Renal cortex interstitium (tissue), 11 donors: ENCODE measurements at regions not wholly inside any gene's neighbourhood (a gene's known extent, or its start where the extent isn't known, plus 50 kb on each side); places are given as distances from the start of the nearest gene placed in this dataset.
"Not testable (repeated sequence)": the region's sequence is repeated elsewhere in the genome, so short reads cannot be mapped to it uniquely, and the experiment has no call there.

Source experiments
- DNase-seq, 11 donors: peaks; one replicate each; pipeline ENCODE4 v3.0.0-alpha.2; 2013; ENCODE audit warnings: low read depth in 9 of 11, low spot score in 4 of 11; ENCODE audit errors: extremely low read depth in 1 of 11

GRCh38 chr2:582289-582688 is 94.9 kb downstream of the TMEM18 start:
- not testable (repeated sequence) for DNase-seq

GRCh38 chr2:579961-580360 is 97.2 kb downstream of the TMEM18 start:
- no peak for DNase-seq

GRCh38 chr2:579351-579886 is 97.8 kb downstream of the TMEM18 start:
- no peak for DNase-seq

DNA sequence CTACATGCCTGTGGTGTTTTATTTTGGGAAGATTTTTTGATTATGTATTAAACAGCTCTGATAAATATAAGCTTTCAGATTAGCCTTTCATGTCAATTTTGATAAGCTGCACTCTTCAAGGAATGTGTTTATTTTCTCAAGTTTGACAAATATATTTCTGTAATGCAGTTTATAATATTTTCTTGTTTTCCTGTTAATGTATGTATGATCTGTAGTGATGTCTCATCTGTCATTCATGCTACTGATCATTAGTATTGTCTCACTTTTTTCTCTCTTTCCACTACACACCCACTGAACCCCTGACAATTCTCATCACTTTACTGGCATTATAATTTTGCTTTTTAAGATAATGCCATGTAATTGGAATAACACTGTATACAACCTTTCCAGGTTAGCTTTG is 100.9 kb downstream of the TMEM18 start:
- DNase-seq = no peak

GRCh38 chr2:575727-576236 is 101.4 kb downstream of the TMEM18 start:
- no peak for DNase-seq

GRCh38 chr2:575030-575726 is 102.0 kb downstream of the TMEM18 start:
- DNase-seq = no peak

- DNase-seq = no peak
Observed at GRCh38 chr2:573805-574392, 103.3 kb downstream of the TMEM18 start.

DNA sequence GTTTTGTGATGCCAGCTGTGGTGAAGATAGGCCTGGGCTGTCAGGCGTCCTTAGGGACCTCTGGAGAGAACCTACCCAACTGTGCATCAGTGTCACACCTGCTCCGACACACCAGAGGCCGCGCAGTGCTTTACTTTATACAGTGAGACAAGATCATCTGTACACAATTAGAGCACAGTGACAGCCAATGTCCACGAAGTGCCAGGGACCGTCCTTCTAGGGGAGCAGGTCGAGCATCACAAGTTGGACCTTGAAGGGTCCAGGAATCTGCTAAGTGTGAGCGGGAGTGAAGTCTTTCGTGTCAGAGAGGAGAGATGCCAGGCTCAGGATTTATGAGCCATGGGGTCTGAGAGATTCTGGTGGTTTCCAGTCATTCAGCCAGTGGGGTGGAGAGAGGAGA is 104.2 kb downstream of the TMEM18 start:
- no peak for DNase-seq

DNA sequence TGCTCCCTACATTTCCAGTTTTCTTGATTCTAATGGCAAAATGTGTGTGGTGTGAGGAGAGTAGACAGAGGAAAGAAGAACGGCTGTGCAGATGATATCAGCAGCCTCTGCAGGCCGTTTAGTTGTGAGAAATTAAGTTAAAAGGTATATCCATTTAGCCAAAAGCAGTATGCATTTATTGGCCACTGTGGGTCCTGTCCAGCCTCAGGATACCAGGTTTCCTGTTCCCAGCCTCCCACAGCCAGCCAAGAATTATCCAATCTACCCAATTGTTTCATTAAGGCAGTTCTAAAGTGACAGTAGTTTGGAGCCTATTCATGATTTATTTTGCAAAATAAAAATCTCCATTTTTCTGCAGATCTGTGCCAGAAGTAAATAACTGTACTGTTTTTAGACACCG is 107.5 kb downstream of the TMEM18 start:
- no peak for DNase-seq

DNA sequence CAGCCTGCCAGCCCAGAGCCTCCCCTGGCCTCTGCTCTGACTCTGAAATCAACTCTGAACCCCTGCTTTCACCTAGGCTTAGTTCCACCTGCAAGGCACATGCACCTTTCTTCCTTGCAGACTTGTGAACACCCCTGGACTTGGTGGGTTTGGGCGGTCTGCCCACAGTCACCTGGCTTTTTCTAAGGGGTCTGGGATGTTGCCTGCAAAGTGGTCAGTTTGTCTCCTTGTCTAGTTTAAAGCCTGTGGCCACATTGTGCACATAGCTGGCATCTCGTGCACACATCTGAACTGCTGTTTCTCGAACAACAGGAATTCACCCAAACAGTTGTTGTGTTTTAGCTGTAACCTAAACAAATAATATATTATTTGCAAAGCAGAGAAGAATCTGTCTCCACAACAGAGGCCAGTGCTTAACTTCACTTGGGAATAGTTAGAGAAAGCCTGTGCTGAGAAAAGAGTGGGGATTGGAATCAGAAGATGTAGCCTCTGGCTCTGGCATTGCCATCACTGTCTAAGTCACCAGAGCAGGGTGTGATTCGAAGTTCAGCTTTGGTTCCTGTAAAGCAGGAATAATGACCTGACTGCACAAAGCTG is 108.5 kb downstream of the TMEM18 start:
- DNase-seq = no peak

DNA sequence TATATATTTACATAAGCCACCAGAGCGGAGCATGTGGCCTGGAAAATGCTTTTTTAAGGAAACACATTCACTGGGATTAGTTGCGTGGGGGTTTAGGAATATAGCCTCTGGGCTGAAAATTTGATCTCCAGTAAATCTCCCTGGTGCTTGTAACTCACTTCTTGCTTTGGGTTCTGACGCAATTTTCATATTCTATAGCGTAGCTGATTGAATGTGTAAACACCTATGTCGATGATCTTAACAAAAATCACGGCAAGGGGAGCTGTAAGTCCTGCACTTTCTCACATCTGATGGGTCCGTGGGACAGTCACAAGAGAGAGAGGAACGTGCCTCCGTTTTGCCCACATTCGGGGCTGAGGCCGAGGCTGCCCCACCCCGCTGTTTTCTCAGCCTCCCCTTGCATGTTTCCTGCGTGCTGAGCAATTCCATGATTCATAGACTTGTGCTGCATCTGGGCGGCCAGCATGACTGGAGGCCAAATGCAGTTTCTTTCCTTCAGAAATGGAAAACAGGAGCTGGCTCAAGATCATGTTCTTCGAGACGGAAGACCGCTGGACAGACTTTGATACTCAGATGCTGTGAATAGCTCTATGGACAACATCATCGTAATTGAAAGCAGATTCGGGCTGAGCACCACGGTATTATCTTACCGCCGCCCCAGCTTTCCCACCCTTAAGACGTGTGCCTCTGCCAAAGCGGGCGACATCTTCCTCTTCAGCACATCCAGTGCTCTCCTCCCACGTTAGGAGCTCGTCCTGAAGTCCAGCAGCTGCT is 109.2 kb downstream of the TMEM18 start:
- DNase-seq = no peak

DNA sequence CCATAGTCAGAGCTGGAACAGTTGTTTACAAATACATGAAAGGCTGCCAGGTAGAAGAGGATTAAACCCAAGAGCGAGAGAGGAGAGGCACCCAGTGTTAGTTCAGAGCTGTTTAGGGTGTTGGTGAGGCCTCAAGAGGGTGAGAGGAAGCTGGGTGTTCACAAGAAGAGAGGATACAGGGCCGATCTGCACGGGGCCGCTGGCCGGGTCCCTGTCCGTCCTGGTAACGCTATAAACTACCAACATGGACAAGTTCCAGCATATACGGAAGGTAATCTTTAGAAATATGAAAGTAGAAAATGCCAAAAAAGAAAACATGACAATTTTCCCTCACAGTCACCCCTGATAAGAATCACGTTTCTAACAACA is 109.7 kb downstream of the TMEM18 start:
- no peak for DNase-seq

GRCh38 chr2:566379-567313 is 110.6 kb downstream of the TMEM18 start:
- no peak for DNase-seq

- no peak for DNase-seq
Observed at GRCh38 chr2:564471-565181, 112.6 kb downstream of the TMEM18 start.

GRCh38 chr2:563512-563911 is 113.7 kb downstream of the TMEM18 start:
- no peak for DNase-seq

GRCh38 chr2:562391-563364 is 114.5 kb downstream of the TMEM18 start:
- no peak for DNase-seq

DNA sequence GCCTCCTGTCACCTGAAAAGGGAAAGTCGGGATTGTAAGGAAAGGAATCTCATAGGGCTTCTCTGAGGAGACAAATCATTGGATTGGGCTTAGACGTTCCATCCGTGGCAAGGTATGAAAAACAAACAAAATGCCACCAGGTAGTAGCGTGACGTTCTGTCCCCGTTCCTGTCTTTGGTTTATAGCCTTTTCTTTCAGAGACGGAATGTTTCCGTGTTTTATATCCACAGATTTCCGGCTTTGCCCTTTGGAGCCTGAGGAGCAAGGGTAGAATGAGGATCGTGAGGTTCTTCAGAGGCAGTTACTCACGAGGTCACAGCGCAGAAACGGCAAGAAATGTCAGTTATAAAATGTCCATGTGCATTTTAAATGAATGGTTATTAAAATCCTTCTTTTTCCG is 118.3 kb downstream of the TMEM18 start:
- DNase-seq = no peak
